ENCODE measurements at regions not wholly inside any gene's neighbourhood (a gene's known extent, or its start where the extent isn't known, plus 50 kb on each side); places are given as distances from the start of the nearest gene placed in this dataset.

DNA sequence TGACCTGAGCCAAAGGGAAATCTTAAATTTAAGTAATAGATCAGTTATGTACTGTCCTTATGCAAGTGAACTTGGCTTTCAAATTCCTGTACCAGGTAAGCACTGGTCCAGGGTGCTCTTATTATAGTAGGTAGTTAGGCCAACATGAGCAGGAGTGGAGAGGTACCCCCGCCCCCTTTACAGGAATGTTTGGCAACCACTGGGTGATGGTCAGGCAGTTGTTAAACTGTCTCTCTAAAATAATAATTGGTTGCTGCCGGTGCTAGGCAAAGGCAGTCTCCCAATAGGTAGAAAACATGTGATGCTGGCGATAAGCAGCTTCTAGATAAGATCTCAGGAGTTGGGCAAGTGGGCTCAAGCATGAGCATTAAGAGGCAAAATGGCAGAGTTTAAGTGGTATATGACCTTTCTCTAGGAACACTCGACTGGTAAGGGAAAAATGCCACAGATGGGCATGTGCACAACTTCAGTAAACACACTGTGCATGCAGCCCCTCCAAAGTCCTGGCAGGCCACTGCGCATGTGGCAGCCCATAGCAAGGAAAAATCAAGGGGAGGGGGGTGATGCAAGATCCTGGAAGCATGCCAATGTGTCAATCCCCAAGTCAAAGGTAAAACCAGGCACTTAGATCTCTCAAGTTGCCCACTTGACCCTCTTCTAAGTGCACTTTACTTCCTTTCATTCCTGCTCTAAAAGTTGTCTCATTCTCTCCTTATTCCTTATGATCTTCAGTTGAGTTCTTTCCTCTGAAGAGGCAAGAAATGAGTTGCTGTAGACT, 1239.7 kb downstream of the C4orf33 start:
- Histone ChIP-seq H3K9me3 (no peaks in the 10 kb centered on the region), H3K36me3 (no peaks in the 10 kb centered on the region), H3K27me3 (replicated peaks; ENCODE audit: insufficient read depth) (no peaks in the 10 kb centered on the region), H3K4me1 (ENCODE audit: control insufficient read depth in 1 of 2, low read depth in 2 of 2) (no peaks in the 10 kb centered on the region), H3K27ac (no peak overlapping the region), H3K4me3 (no peak overlapping the region)
- TF ChIP-seq CTCF (IDR thresholded peaks at IDR 0.05), result no peak
- DNase-seq (ENCODE audit: low spot score) (no peak), ATAC-seq (ENCODE audit: insufficient number of reproducible peaks, low FRiP score, low read depth) (no peak)

DNA sequence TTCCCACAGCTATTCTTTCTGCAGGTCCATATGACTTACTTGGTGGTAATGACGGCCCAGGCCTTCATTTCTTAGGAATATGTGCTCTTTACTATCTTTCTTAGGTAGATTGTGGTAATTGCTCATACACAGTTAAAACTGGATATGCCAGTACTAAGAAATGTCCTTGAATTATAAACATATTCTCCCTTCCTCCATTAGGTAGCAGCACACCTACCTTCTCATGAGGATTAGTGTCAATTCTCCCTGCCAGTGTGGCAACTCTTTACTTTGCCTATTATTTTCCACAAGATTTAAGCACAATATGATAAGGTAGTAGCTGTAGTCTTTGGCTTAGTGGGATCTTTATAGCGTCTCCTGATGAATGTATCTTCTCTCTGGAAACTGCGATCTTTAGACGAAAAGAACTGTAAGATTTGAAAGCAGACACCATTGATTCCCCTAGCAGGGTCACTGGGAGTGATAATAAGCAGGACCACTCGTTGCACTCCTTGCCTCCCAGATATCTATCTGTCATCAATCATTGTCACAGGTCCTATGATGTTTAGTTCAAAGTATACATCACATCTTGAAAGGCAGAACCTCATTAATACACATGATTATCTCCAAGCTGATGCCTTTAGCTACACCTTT, 1240.7 kb downstream of the C4orf33 start:
- Histone ChIP-seq H3K4me3 (no peak overlapping the region), H3K27ac (no peak overlapping the region), H3K4me1 (ENCODE audit: control insufficient read depth in 1 of 2, low read depth in 2 of 2) (no peaks in the 10 kb centered on the region), H3K36me3 (no peaks in the 10 kb centered on the region), H3K9me3 (no peaks in the 10 kb centered on the region), H3K27me3 (replicated peaks; ENCODE audit: insufficient read depth) (no peaks in the 10 kb centered on the region)
- ATAC-seq (ENCODE audit: insufficient number of reproducible peaks, low FRiP score, low read depth), result no peak
- TF ChIP-seq CTCF (IDR thresholded peaks at IDR 0.05), result no peak
- no peak for DNase-seq (ENCODE audit: low spot score)

- H3K4me1 ChIP-seq (ENCODE audit: control insufficient read depth in 1 of 2, low read depth in 2 of 2), result no peaks in the 10 kb centered on the region
- H3K9me3 ChIP-seq, result no peaks in the 10 kb centered on the region
- ATAC-seq (ENCODE audit: insufficient number of reproducible peaks, low FRiP score, low read depth) (no peak), DNase-seq (ENCODE audit: low spot score) (no peak)
- H3K4me3 ChIP-seq, result no peak overlapping the region
- H3K27me3 ChIP-seq (replicated peaks; ENCODE audit: insufficient read depth), result no peaks in the 10 kb centered on the region
- H3K27ac ChIP-seq, result no peak overlapping the region
- TF ChIP-seq CTCF (IDR thresholded peaks at IDR 0.05), result no peak
- H3K36me3 ChIP-seq, result no peaks in the 10 kb centered on the region
Observed at GRCh38 chr4:130338851-130339250, 1242.9 kb downstream of the C4orf33 start.

DNA sequence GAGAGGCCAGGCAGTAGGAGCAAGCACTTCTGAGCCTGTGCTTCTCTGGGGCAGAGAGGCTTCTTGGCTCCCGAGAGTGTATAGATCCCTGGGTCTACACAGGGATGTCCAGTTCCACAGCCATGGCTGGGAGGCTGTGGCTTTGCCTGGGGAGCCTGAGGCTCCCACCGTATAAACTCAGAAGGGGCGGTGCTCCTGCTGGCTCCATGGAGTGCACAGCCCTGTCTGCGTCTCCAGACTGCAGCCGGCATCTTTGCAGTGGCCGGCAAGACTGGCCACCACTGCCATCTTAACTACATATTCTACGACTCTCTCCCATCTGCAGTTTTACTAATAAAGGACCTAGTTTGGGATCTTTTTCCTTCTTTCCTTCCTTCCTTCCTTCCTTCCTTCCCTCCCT, 1253.8 kb downstream of the C4orf33 start:
- no peak overlapping the region for H3K4me3 ChIP-seq
- ATAC-seq (ENCODE audit: insufficient number of reproducible peaks, low FRiP score, low read depth), result no peak
- no peaks in the 10 kb centered on the region for H3K36me3 ChIP-seq
- TF ChIP-seq CTCF (IDR thresholded peaks at IDR 0.05), result no peak
- H3K9me3 ChIP-seq, result no peaks in the 10 kb centered on the region
- DNase-seq (ENCODE audit: low spot score), result no peak
- no peaks in the 10 kb centered on the region for H3K27me3 ChIP-seq (replicated peaks; ENCODE audit: insufficient read depth)
- H3K27ac ChIP-seq, result no peak overlapping the region
- no peaks in the 10 kb centered on the region for H3K4me1 ChIP-seq (ENCODE audit: control insufficient read depth in 1 of 2, low read depth in 2 of 2)

DNA sequence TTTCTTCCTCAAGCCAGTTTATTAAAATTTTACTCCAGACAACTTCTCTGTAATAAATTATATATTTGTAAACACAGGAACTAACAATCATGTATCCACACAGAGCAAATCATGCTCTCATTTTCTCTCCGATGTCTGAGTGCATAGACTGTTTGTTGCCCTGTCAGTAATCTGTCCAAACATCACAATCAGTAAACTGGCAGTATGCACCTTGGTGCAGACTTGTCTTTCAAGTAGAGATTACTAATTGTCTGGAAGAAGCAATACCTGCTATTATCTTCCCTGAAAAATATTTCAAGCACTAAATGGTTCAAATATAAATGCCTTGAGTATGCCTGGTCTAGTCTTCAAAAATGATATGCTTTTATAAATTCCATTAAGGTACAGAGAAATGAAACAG, 1260.9 kb downstream of the C4orf33 start:
- no peaks in the 10 kb centered on the region for H3K4me1 ChIP-seq (ENCODE audit: control insufficient read depth in 1 of 2, low read depth in 2 of 2)
- H3K4me3 ChIP-seq, result no peak overlapping the region
- no peaks in the 10 kb centered on the region for H3K36me3 ChIP-seq
- no peak for ATAC-seq (ENCODE audit: insufficient number of reproducible peaks, low FRiP score, low read depth)
- no peaks in the 10 kb centered on the region for H3K9me3 ChIP-seq
- H3K27ac ChIP-seq, result no peak overlapping the region
- DNase-seq (ENCODE audit: low spot score), result no peak
- no peaks in the 10 kb centered on the region for H3K27me3 ChIP-seq (replicated peaks; ENCODE audit: insufficient read depth)
- no peak for TF ChIP-seq CTCF (IDR thresholded peaks at IDR 0.05)

All from thoracic aorta (tissue), 2 donors.